Loucy (cell line): ENCODE measurements at regions not wholly inside any gene's neighbourhood (a gene's known extent, or its start where the extent isn't known, plus 50 kb on each side); places are given as distances from the start of the nearest gene placed in this dataset.

Experiments used
- EZH2phosphoT487 ChIP-seq: fragments of 200-600 bp; IDR thresholded peaks from 2 replicates; pipeline ENCODE4 v1.6.1; 2018; ENCODE audit warnings: antibody characterized with exemption, mild to moderate bottlenecking, moderate library complexity, borderline replicate concordance
- TF ChIP-seq, protein P1 (sequence below): fragments of 200-600 bp; sonication (generic); conservative IDR thresholded peaks from 2 replicates; pipeline ENCODE4 v1.5.1; 2014; ENCODE audit warnings: mild to moderate bottlenecking, antibody characterized with exemption, low read length

DNA sequence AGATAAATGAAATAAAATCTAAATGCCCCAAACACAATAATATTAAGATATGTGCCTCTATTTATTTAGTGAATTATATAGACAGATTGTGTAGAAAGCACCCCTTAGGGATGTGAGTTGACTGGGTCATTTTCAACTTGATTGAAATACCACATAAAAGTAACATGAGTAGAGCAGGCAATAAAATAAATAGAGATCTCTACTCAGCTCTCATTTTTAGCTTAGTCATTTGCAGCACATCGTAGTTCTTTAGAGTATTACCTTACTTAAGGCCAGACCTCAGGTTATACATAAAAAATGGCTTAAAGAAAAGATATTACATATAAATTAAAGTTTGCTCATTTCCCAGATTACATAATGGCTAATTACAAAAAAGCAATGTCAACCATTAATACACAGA is 1525.6 kb upstream of the PRR20A start:
- TF ChIP-seq, protein P1, sequence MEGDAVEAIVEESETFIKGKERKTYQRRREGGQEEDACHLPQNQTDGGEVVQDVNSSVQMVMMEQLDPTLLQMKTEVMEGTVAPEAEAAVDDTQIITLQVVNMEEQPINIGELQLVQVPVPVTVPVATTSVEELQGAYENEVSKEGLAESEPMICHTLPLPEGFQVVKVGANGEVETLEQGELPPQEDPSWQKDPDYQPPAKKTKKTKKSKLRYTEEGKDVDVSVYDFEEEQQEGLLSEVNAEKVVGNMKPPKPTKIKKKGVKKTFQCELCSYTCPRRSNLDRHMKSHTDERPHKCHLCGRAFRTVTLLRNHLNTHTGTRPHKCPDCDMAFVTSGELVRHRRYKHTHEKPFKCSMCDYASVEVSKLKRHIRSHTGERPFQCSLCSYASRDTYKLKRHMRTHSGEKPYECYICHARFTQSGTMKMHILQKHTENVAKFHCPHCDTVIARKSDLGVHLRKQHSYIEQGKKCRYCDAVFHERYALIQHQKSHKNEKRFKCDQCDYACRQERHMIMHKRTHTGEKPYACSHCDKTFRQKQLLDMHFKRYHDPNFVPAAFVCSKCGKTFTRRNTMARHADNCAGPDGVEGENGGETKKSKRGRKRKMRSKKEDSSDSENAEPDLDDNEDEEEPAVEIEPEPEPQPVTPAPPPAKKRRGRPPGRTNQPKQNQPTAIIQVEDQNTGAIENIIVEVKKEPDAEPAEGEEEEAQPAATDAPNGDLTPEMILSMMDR, result no peak
- no peak for TF ChIP-seq EZH2phosphoT487
